Astrocyte (in vitro differentiated cells and primary cell): ENCODE measurements at regions not wholly inside any gene's neighbourhood (a gene's known extent, or its start where the extent isn't known, plus 50 kb on each side); places are given as distances from the start of the nearest gene placed in this dataset.

Experiments
- DNase-seq: peaks from one replicate; pipeline ENCODE4 v3.0.0-alpha.2; 2010; ENCODE audit warnings: low read depth
- FAIRE-seq: peaks from 2 replicates; lab custom pipeline; 2011; peaks lifted over from hg19 to GRCh38; lab: Jason Lieb, UNC
- H2AFZ ChIP-seq: 2 replicates; pipeline ENCODE4 v1.6.0; 2012; ENCODE audit warnings: low read depth, low read length, inconsistent platforms
- H3K27ac ChIP-seq: 2 replicates; pipeline ENCODE4 v1.5.1; 2011; ENCODE audit warnings: low read depth, low read length, inconsistent platforms
- H3K27me3 ChIP-seq: 2 replicates; pipeline ENCODE4 v1.6.0; 2011; ENCODE audit warnings: low read length, inconsistent platforms; ENCODE audit not compliant: insufficient read depth
- H3K36me3 ChIP-seq: 2 replicates; pipeline ENCODE4 v1.5.1; 2011; ENCODE audit warnings: low read length, inconsistent platforms; ENCODE audit not compliant: insufficient read depth
- H3K4me1 ChIP-seq: 2 replicates; pipeline ENCODE4 v1.5.1; 2011; ENCODE audit warnings: low read length, inconsistent platforms; ENCODE audit not compliant: insufficient read depth
- H3K4me2 ChIP-seq: 2 replicates; pipeline ENCODE4 v1.6.0; 2012; ENCODE audit warnings: low read length, inconsistent platforms
- H3K4me3 ChIP-seq: 2 replicates; pipeline ENCODE4 v1.5.1; 2011; ENCODE audit warnings: low read depth, mild to moderate bottlenecking, low read length, inconsistent platforms; ENCODE audit not compliant: insufficient read depth
- H3K79me2 ChIP-seq: 2 replicates; pipeline ENCODE4 v1.6.0; 2012; ENCODE audit warnings: mild to moderate bottlenecking, low read length, inconsistent platforms; ENCODE audit not compliant: insufficient read depth
- H3K9ac ChIP-seq: 2 replicates; pipeline ENCODE4 v1.6.0; 2012; ENCODE audit warnings: mild to moderate bottlenecking, low read length, inconsistent platforms
- H3K9me3 ChIP-seq: 2 replicates; pipeline ENCODE4 v1.5.1; 2012; ENCODE audit warnings: low read depth, mild to moderate bottlenecking, low read length, inconsistent platforms; ENCODE audit not compliant: insufficient read depth
- H4K20me1 ChIP-seq: 2 replicates; pipeline ENCODE4 v1.6.0; 2012; ENCODE audit warnings: low read length, inconsistent platforms; ENCODE audit not compliant: insufficient read depth
- H3K27ac Mint-ChIP-seq: one replicate; pipeline ENCODE4 v1.8.0; 2021; ENCODE audit warnings: mild to moderate bottlenecking, mixed read lengths; ENCODE audit not compliant: unreplicated experiment
- H3K27me3 Mint-ChIP-seq: one replicate; pipeline ENCODE4 v1.8.0; 2021; ENCODE audit warnings: low read depth, mixed read lengths; ENCODE audit not compliant: unreplicated experiment
- H3K36me3 Mint-ChIP-seq: one replicate; pipeline ENCODE4 v1.8.0; 2021; ENCODE audit warnings: low read depth, mixed read lengths; ENCODE audit not compliant: unreplicated experiment
- H3K4me1 Mint-ChIP-seq: one replicate; pipeline ENCODE4 v1.8.0; 2021; ENCODE audit warnings: low read depth, mixed read lengths; ENCODE audit not compliant: unreplicated experiment
- H3K4me3 Mint-ChIP-seq: one replicate; pipeline ENCODE4 v1.8.0; 2021; ENCODE audit warnings: mild to moderate bottlenecking, moderate library complexity, mixed read lengths; ENCODE audit not compliant: unreplicated experiment
- H3K9me3 Mint-ChIP-seq: one replicate; pipeline ENCODE4 v1.8.0; 2021; ENCODE audit warnings: mild to moderate bottlenecking, mixed read lengths; ENCODE audit not compliant: unreplicated experiment
- CTCF ChIP-seq: IDR thresholded peaks from 2 replicates; pipeline ENCODE4 v1.5.1; 2011; ENCODE audit warnings: low read depth, mild to moderate bottlenecking, inconsistent platforms, low read length, moderate library complexity; ENCODE audit not compliant: insufficient read depth
- EZH2 ChIP-seq: IDR thresholded peaks from 2 replicates; pipeline ENCODE4 v1.6.1; 2012; ENCODE audit warnings: mild to moderate bottlenecking, low read length, inconsistent platforms; ENCODE audit not compliant: insufficient read depth

GRCh38 chr1:229875086-229875485 is 192.0 kb upstream of the GALNT2 start:
- peaks cover 11% of the 10 kb centered on the region for H3K4me1 Mint-ChIP-seq
- no peaks in the 10 kb centered on the region for H3K36me3 Mint-ChIP-seq
- H2AFZ ChIP-seq = no peak overlapping the region
- no peak overlapping the region for H3K27ac ChIP-seq
- H3K9me3 Mint-ChIP-seq = no peaks in the 10 kb centered on the region
- H4K20me1 ChIP-seq = no peaks in the 10 kb centered on the region
- DNase-seq (no peak), FAIRE-seq (no peak)
- no peaks in the 10 kb centered on the region for H3K79me2 ChIP-seq
- H3K4me1 ChIP-seq = peaks cover 3% of the 10 kb centered on the region
- H3K27me3 Mint-ChIP-seq = peaks cover 6% of the 10 kb centered on the region
- TF ChIP-seq EZH2 = no peak
- TF ChIP-seq CTCF = no peak
- peaks cover 3% of the 10 kb centered on the region for H3K9me3 ChIP-seq
- H3K36me3 ChIP-seq = no peaks in the 10 kb centered on the region
- peaks cover 6% of the 10 kb centered on the region for H3K27me3 ChIP-seq
- no peak overlapping the region for H3K4me3 ChIP-seq
- no peak overlapping the region for H3K9ac ChIP-seq
- H3K27ac Mint-ChIP-seq = no peak overlapping the region
- no peak overlapping the region for H3K4me3 Mint-ChIP-seq
- no peak overlapping the region for H3K4me2 ChIP-seq

GRCh38 chr1:229879746-229880145 is 187.3 kb upstream of the GALNT2 start:
- Histone ChIP-seq H3K27ac (no peak overlapping the region), H4K20me1 (no peaks in the 10 kb centered on the region), H3K79me2 (no peaks in the 10 kb centered on the region), H3K36me3 (no peaks in the 10 kb centered on the region), H3K9ac (no peak overlapping the region), H2AFZ (no peak overlapping the region), H3K4me2 (peak overlapping the region; percentile 32), H3K4me1 (peaks cover 4% of the 10 kb centered on the region), H3K4me3 (no peak overlapping the region), H3K27me3 (peaks cover 12% of the 10 kb centered on the region), H3K9me3 (no peaks in the 10 kb centered on the region)
- peak overlapping the region; percentile 28 for H3K27ac Mint-ChIP-seq
- DNase-seq (peak; percentile 16), FAIRE-seq (no peak)
- no peaks in the 10 kb centered on the region for H3K9me3 Mint-ChIP-seq
- H3K4me3 Mint-ChIP-seq = peak overlapping the region; percentile 4
- H3K36me3 Mint-ChIP-seq = no peaks in the 10 kb centered on the region
- H3K27me3 Mint-ChIP-seq = peaks cover 17% of the 10 kb centered on the region
- peaks cover 17% of the 10 kb centered on the region for H3K4me1 Mint-ChIP-seq
- TF ChIP-seq CTCF (no peak), EZH2 (no peak)

- H3K27me3 Mint-ChIP-seq = peaks cover 17% of the 10 kb centered on the region
- FAIRE-seq (no peak), DNase-seq (no peak)
- Histone ChIP-seq H3K4me1 (peaks cover 4% of the 10 kb centered on the region), H2AFZ (no peak overlapping the region), H3K27ac (no peak overlapping the region), H3K4me2 (peak overlapping the region; percentile 32), H3K9me3 (no peaks in the 10 kb centered on the region), H3K9ac (no peak overlapping the region), H3K36me3 (no peaks in the 10 kb centered on the region), H3K27me3 (peaks cover 12% of the 10 kb centered on the region), H3K4me3 (no peak overlapping the region), H3K79me2 (no peaks in the 10 kb centered on the region), H4K20me1 (no peaks in the 10 kb centered on the region)
- H3K27ac Mint-ChIP-seq = no peak overlapping the region
- no peaks in the 10 kb centered on the region for H3K9me3 Mint-ChIP-seq
- TF ChIP-seq CTCF (no peak), EZH2 (no peak)
- no peaks in the 10 kb centered on the region for H3K36me3 Mint-ChIP-seq
- H3K4me1 Mint-ChIP-seq = peaks cover 17% of the 10 kb centered on the region
- no peak overlapping the region for H3K4me3 Mint-ChIP-seq
Measured at GRCh38 chr1:229880271-229881170, 186.5 kb upstream of the GALNT2 start.
